CD14-positive monocyte (primary cell): ENCODE measurements at regions not wholly inside any gene's neighbourhood (a gene's known extent, or its start where the extent isn't known, plus 50 kb on each side); places are given as distances from the start of the nearest gene placed in this dataset.

Source experiments
- DNase-seq, 3 donors: peaks; one replicate each; pipeline ENCODE4 v3.0.0-alpha.2; 2011 to 2022
- H2AFZ ChIP-seq: 2 replicates; pipeline ENCODE4 v1.6.0; 2012; ENCODE audit warnings: mild to moderate bottlenecking, low read depth, low read length, inconsistent platforms; ENCODE audit not compliant: insufficient read depth, poor library complexity, severe bottlenecking
- H3K27ac ChIP-seq, 2 donors: 1 replicate in 1 of 2; 2 replicates in 1 of 2; pipeline ENCODE4 v1.5.1; 2012 to 2013; ENCODE audit warnings: low read length in 2 of 2, control low read depth in 1 of 2, inconsistent platforms in 1 of 2, low read depth in 1 of 2, mild to moderate bottlenecking in 1 of 2
- H3K27me3 ChIP-seq, 2 donors: one replicate each; pipeline versions ENCODE4 v1.6.0 to v1.6.1; 2011 to 2013; ENCODE audit warnings: low read length in 2 of 2; ENCODE audit not compliant: control insufficient read depth in 2 of 2, insufficient read depth in 2 of 2
- H3K36me3 ChIP-seq, 2 donors: replicated peaks in 1 of 2; 1 replicate in 1 of 2; 2 replicates in 1 of 2; pipeline versions ENCODE4 v1.5.1 to v1.6.1; 2012 to 2013; ENCODE audit warnings: low read length in 2 of 2, control low read depth in 1 of 2, inconsistent platforms in 1 of 2, mild to moderate bottlenecking in 1 of 2; ENCODE audit not compliant: insufficient read depth in 2 of 2, control insufficient read depth in 1 of 2
- H3K4me1 ChIP-seq, 2 donors: 1 replicate in 1 of 2; 2 replicates in 1 of 2; pipeline versions ENCODE4 v1.5.1 to v1.6.1; 2012 to 2013; ENCODE audit warnings: low read length in 2 of 2, control low read depth in 1 of 2, inconsistent platforms in 1 of 2, mild to moderate bottlenecking in 1 of 2, moderate library complexity in 1 of 2; ENCODE audit not compliant: insufficient read depth in 2 of 2, control insufficient read depth in 1 of 2
- H3K4me2 ChIP-seq: replicated peaks from 2 replicates; pipeline ENCODE3; 2012; ENCODE audit warnings: low read length, moderate library complexity, mild to moderate bottlenecking; ENCODE audit not compliant: poor library complexity, severe bottlenecking; ENCODE audit errors: extremely low read depth
- H3K4me3 ChIP-seq, 3 experiments: fragments of 200-600 bp in 1 of 3; sonication (generic) in 1 of 3; replicated peaks in 1 of 3; 1 replicate in 2 of 3; 2 replicates in 1 of 3; pipeline ENCODE4 v1.5.1; 2011 to 2013; ENCODE audit warnings: low read length in 3 of 3, mild to moderate bottlenecking in 3 of 3, control low read depth in 2 of 3, low read depth in 2 of 3, inconsistent platforms in 1 of 3, moderate library complexity in 1 of 3
- H3K79me2 ChIP-seq: 2 replicates; pipeline ENCODE4 v1.6.0; 2012; ENCODE audit warnings: mild to moderate bottlenecking, control low read depth, inconsistent platforms, low read length, moderate library complexity; ENCODE audit not compliant: insufficient read depth
- H3K9ac ChIP-seq: 2 replicates; pipeline ENCODE4 v1.6.0; 2017; ENCODE audit warnings: low read length, mild to moderate bottlenecking; ENCODE audit not compliant: insufficient read depth, poor library complexity, severe bottlenecking
- H3K9me3 ChIP-seq, 2 donors: replicated peaks in 1 of 2; 1 replicate in 1 of 2; 2 replicates in 1 of 2; pipeline versions ENCODE4 v1.5.1 to v1.6.1; 2012 to 2013; ENCODE audit warnings: low read length in 2 of 2, control low read depth in 1 of 2; ENCODE audit not compliant: control insufficient read depth in 1 of 2, insufficient read depth in 1 of 2
- H4K20me1 ChIP-seq: 2 replicates; pipeline ENCODE4 v1.6.0; 2012; ENCODE audit warnings: mild to moderate bottlenecking, low read length, control low read depth, moderate library complexity; ENCODE audit not compliant: insufficient read depth
- H3K27ac Mint-ChIP-seq, 7 donors: one replicate each; pipeline ENCODE4 v1.8.0; 2020; ENCODE audit warnings: mild to moderate bottlenecking in 7 of 7, mixed read lengths in 7 of 7, moderate library complexity in 6 of 7, inconsistent platforms in 2 of 7
- H3K27me3 Mint-ChIP-seq, 3 donors: one replicate each; pipeline ENCODE4 v1.8.0; 2021 to 2022; ENCODE audit warnings: low read depth in 3 of 3, mild to moderate bottlenecking in 3 of 3, mixed read lengths in 3 of 3, moderate library complexity in 3 of 3, inconsistent platforms in 1 of 3
- H3K36me3 Mint-ChIP-seq, 2 donors: one replicate each; pipeline ENCODE4 v1.8.0; 2020; ENCODE audit warnings: mixed read lengths in 2 of 2, inconsistent platforms in 1 of 2, mild to moderate bottlenecking in 1 of 2
- H3K4me1 Mint-ChIP-seq: one replicate; pipeline ENCODE4 v1.8.0; 2020; ENCODE audit warnings: mild to moderate bottlenecking, mixed read lengths
- H3K4me3 Mint-ChIP-seq, 2 donors: one replicate each; pipeline ENCODE4 v1.8.0; 2020; ENCODE audit warnings: mild to moderate bottlenecking in 2 of 2, mixed read lengths in 2 of 2, moderate library complexity in 1 of 2
- H3K9me3 Mint-ChIP-seq, 7 donors: one replicate each; pipeline ENCODE4 v1.8.0; 2020 to 2022; ENCODE audit warnings: mixed read lengths in 7 of 7, mild to moderate bottlenecking in 6 of 7, moderate library complexity in 6 of 7, inconsistent platforms in 2 of 7
- CTCF ChIP-seq: fragments of 200-600 bp; IDR thresholded peaks from one replicate; pipeline ENCODE4 v1.8.0; 2022; ENCODE audit warnings: antibody characterized with exemption, mild to moderate bottlenecking
- WGBS: methylation state at CpG from one replicate; pipeline ENCODE4 v1.1.5; 2013; ENCODE audit warnings: missing lambda C conversion rate; ENCODE audit not compliant: insufficient coverage; 5-methylcytosine and 5-hydroxymethylcytosine counted together
- intact Hi-C, 2 donors: fragments of 100-400 bp; cut with micrococcal nuclease; formaldehyde crosslinking; loops; one replicate each; pipeline versions ENCODE4 v1.15.0 to v1.15.1; 2023

- Histone ChIP-seq H3K27ac (no peak overlapping the region), H3K79me2 (no peaks in the 10 kb centered on the region), H3K9ac (no peak overlapping the region), H4K20me1 (no peaks in the 10 kb centered on the region), H2AFZ (no peak overlapping the region), H3K4me2 (no peak overlapping the region), H3K9me3 (peaks cover 13% of the 10 kb centered on the region in 2 donors), H3K4me3 (no peak overlapping the region), H3K4me1 (no peaks in the 10 kb centered on the region), H3K36me3 (no peaks in the 10 kb centered on the region), H3K27me3 (no peaks in the 10 kb centered on the region)
- H3K4me1 Mint-ChIP-seq = no peaks in the 10 kb centered on the region
- intact Hi-C loops = no loop called here
- no peak for TF ChIP-seq CTCF
- DNase-seq = no peak
- no peak overlapping the region for H3K4me3 Mint-ChIP-seq
- H3K27me3 Mint-ChIP-seq = peaks cover 0 to 6% (median 2%) of the 10 kb centered on the region in 3 donors
- H3K9me3 Mint-ChIP-seq = peaks cover 9 to 34% (median 18%) of the 10 kb centered on the region in 7 donors
- no peak overlapping the region for H3K27ac Mint-ChIP-seq
- H3K36me3 Mint-ChIP-seq = no peaks in the 10 kb centered on the region
Observed at GRCh38 chr7:4574851-4575250, 107.2 kb upstream of the FOXK1 start.

GRCh38 chr7:4575254-4575653 is 106.8 kb upstream of the FOXK1 start:
- Mint-ChIP-seq H3K27ac (no peak overlapping the region), H3K4me3 (no peak overlapping the region), H3K9me3 (peaks cover 9 to 36% (median 18%) of the 10 kb centered on the region in 7 donors), H3K36me3 (no peaks in the 10 kb centered on the region), H3K27me3 (peaks cover 0 to 6% (median 2%) of the 10 kb centered on the region in 3 donors), H3K4me1 (no peaks in the 10 kb centered on the region)
- H3K27me3 ChIP-seq = no peaks in the 10 kb centered on the region
- H3K4me1 ChIP-seq = no peaks in the 10 kb centered on the region
- no peak overlapping the region for H3K9ac ChIP-seq
- no peak for TF ChIP-seq CTCF
- no peaks in the 10 kb centered on the region for H3K36me3 ChIP-seq
- no peak overlapping the region for H3K27ac ChIP-seq
- no peak overlapping the region for H3K4me2 ChIP-seq
- 97% methylated on average over 3 of the region's 3 CpGs for WGBS
- peaks cover 13% of the 10 kb centered on the region in 2 donors for H3K9me3 ChIP-seq
- H3K79me2 ChIP-seq = no peaks in the 10 kb centered on the region
- intact Hi-C loops = no loop called here
- no peaks in the 10 kb centered on the region for H4K20me1 ChIP-seq
- H3K4me3 ChIP-seq = no peak overlapping the region
- no peak for DNase-seq
- H2AFZ ChIP-seq = no peak overlapping the region
